GM19328 (cell line): ENCODE measurements at regions not wholly inside any gene's neighbourhood (a gene's known extent, or its start where the extent isn't known, plus 50 kb on each side); places are given as distances from the start of the nearest gene placed in this dataset.

Experiments
- ATAC-seq: cut with Tn5 transposase; IDR thresholded peaks from one replicate; pipeline ENCODE4 v1.9.1; 2021; ENCODE audit warnings: mild to moderate bottlenecking, moderate library complexity; ENCODE audit not compliant: unreplicated experiment

- no peak for ATAC-seq
These were observed 239.8 kb upstream of the KLHL1 start for GRCh38 chr13:70347947-70348620.

DNA sequence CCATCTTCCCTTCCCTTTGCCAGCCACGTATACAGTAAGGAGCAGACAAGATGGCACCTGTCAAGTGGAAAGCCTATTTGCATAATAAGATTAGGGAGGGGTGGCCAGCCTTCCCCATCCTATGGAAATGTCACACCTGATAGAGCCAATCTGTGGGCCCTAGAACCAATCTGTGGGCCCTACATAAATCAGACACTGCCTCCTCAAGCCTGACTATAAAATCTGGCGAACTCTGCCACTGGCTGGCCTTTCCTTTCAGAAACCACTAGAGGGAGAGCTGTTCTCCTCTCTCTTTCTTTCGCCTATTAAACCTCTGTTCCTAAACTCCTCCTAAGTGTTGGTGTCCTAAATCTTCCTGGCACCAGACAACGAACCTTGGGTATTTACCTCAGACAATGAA, 231.5 kb upstream of the KLHL1 start:
- no peak for ATAC-seq

DNA sequence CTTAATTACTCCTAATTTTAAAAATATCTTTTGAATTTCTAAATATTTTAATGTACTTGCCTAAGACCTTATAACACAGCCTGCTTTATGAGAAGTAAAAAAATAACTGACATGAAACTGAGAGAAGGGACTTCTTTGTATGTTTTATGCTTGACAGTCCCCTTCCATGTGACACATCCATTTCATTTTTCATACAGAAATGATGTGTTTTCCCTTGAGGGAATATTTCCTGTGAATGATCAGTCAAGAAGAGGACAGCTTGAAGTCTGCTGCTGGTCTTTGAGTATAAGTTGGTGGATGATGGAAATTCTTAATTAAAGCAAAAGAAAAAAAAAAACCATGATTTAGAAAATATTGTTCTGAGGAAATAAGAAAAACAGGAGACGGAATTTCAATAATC, 230.4 kb upstream of the KLHL1 start:
- no peak for ATAC-seq

GRCh38 chr13:70336866-70337265, 228.6 kb upstream of the KLHL1 start:
- no peak for ATAC-seq

- no peak for ATAC-seq
These were observed 225.5 kb upstream of the KLHL1 start for GRCh38 chr13:70333752-70334151.

GRCh38 chr13:70330697-70331361, 222.6 kb upstream of the KLHL1 start:
- no peak for ATAC-seq

DNA sequence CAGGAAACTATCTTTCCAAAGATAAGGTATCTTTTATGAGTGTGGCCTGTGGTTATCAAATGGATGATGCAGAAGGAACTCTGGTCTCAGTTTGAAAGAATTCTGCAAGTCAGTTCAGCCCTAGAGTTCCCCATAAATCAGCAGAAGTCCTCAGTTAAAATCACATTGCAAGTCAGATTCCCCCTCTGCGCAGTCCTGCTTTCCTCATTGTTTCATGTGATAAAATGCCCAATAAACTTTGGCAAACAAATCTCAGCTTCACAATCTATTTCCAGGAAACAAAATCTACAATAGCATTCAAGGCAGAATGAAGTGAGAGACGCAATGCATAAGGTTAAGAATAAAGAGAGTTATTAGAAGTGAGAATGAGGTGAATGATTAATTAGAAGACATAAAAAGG, 216.3 kb upstream of the KLHL1 start:
- no peak for ATAC-seq

DNA sequence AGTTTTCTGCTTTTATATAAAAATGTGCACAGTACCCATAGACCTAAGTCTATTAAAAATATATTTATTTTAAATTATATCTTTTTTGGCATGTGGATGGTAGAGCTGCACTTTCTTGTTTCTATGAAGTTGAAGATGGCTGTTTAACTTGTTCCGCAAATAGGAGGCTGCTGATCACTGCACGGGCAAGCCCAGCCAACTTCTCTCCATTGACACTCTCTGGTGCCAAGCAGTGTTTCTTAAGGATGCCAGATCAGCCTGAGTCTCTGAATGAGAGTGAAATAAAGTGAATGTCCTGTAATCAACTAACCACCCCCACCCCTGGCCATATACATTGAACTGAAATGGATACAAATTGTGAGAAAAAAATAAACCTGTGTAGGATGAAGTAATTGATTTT, 202.9 kb upstream of the KLHL1 start:
- no peak for ATAC-seq

GRCh38 chr13:70310396-70311119, 202.3 kb upstream of the KLHL1 start:
- no peak for ATAC-seq

GRCh38 chr13:70297189-70297616, 189.0 kb upstream of the KLHL1 start:
- no peak for ATAC-seq

DNA sequence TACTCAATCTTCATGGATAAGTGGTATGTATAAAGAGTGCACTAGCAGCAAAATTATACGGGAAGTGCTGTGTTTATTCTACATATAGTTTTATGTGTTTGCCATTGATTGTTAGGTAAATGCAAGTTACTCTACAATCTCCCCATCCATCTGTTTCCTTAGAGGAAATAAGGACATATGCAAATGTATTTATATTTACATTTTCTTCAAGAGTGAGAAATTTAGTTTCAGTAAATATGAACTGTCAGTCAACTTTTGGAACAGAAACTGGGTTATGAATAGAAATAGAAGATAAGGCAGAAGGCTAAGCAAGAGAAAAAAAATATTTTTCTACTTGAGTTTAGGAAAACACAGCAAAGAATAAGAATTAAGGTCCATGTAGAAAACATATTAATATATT, 176.1 kb upstream of the KLHL1 start:
- no peak for ATAC-seq

DNA sequence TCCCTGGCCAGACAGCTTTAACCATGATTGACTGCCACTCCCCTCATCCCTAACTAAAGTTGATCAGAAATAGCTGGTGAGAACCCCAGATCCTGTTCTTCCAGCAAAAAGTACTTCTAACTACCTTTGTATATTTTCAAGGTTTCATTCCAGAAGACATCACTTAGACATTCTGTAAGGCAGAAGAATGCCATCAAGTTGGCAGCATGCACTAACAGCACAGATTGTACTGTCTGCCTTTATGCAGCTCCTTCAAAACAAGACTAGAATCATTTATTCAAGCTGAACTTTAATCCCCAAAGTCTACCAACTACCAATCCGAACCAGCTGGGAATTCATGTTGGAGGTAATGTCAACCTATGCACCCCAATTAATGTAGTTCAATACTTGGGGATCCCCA, 167.6 kb upstream of the KLHL1 start:
- ATAC-seq = no peak

GRCh38 chr13:70255406-70255991, 147.2 kb upstream of the KLHL1 start:
- ATAC-seq = no peak

DNA sequence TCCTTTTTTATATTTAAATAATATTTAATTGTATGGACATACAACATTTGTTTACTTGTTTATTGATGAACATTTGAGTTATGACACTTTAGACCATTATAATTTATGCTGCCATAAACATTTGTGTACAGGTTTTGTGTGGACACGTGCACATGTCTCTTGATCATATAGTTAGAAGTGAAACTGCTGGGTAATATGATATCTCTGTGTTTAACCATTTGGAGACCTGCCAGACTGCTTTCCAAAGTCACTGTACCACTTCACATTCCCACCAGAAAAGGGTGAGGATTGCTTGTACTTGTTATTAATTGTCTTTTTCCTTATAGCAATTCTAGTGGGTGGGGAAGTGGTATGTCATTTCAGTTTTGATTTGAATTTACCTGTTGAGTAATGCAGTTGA, 145.6 kb upstream of the KLHL1 start:
- no peak for ATAC-seq

DNA sequence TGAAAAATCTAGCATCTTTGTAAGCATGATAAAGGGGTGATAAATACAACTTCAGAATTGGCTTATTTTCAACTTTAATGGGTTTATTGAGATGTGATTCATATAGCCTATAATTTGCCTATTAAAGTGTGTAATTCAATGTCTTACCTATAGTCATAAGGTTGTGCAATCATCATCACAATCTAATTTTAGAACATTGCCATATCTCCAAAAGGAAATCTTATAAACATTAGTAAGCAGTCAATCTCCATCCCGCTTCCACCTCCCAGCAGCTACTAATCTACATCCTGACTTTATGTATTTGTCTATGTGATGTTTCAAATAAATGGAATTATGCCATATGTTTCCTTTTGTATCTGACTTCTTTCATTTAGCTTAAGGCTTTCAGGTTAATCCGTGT, 145.2 kb upstream of the KLHL1 start:
- ATAC-seq = no peak

- ATAC-seq = no peak
These were observed 141.2 kb upstream of the KLHL1 start for GRCh38 chr13:70249332-70250064.

- ATAC-seq = no peak
These were observed 128.9 kb upstream of the KLHL1 start for GRCh38 chr13:70237131-70237530.

DNA sequence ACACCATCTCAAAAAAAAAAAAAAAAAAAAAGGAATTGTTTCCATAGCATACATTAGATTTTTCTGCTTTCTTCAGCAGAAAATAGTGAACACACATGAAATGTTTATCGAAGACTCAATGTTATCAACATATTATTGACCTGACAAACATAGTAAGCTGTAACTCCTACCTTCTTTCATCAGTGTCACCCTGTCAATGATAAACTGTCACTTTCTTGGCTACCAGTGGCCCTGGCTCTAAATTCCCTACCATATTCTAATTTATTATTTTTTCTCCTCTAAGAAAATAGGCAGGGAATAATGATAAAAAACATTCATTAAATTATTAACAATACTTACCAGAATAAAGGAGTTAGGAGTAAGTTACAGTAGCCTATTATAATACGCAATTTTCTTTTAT, 127.3 kb upstream of the KLHL1 start:
- ATAC-seq = no peak

DNA sequence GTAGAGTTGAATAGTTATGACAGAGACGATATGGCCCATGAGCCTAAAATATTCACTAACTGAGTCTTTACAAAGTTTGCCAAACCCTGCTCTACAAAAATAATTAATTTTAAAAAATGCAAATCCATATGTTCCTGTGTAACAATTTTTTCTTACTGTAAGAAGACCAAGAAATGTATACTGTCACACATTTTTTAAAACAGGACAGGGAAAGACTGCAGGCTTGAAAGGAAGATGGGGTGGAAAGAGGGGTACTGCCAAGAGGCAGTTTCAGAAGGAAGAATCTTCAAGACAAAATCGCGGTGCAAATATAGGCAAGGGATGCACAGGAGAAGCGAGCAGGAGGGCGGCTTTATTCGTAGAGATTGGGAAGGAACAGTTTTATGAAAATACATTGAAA, 115.7 kb upstream of the KLHL1 start:
- ATAC-seq = no peak

GRCh38 chr13:70222926-70223325, 114.7 kb upstream of the KLHL1 start:
- no peak for ATAC-seq

DNA sequence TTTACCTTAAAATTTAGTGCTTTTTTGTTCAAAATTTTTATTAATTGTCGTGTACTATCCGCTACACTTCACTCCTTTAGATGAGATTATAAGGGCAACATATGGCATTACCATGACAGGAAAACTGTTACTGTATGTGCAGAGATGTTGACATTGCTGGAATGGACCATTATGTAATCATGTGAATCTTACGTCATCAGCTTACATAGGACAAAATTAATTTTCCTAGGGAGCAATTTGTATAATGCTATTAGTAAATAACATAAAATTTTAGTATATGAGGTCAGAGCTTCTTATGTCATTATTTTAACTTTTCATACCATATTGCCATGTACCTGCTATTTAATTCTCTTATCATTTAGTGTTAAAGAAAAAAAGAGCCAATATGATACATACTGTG, 110.4 kb upstream of the KLHL1 start:
- ATAC-seq = no peak
